NCI-H526 treated with DMSO at 0.1 percent for 48 hours (cell line): ENCODE measurements at regions not wholly inside any gene's neighbourhood (a gene's known extent, or its start where the extent isn't known, plus 50 kb on each side); places are given as distances from the start of the nearest gene placed in this dataset.

ENCODE experiments used
- DNase-seq: peaks from one replicate; lab custom pipeline; 2025; lab: John Stamatoyannopoulos, UW

GRCh38 chr2:172153156-172153555 lies 50.5 kb upstream of the DLX2 start:
- no peak for DNase-seq

DNA sequence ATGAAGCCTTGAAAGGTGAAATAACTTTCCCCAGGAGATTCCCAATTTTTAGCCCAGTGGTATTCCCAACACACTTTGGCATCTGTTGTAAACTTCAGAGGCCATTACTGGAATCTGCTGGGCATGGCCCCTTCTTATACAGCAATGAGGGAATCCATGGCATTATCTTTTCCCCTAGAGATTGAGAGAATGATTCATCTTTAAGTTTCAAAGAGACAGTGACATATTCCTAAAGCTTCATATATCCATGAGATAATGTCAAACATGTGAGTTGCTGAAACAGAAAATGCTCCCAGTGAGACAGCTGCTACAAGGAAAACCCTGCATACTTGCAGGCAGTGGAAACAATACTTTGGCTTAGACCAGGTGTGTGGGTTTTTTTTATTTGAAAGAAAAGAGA lies 51.1 kb upstream of the DLX2 start:
- no peak for DNase-seq

- DNase-seq = no peak
These were observed 53.1 kb upstream of the DLX2 start for GRCh38 chr2:172155752-172156151.

DNA sequence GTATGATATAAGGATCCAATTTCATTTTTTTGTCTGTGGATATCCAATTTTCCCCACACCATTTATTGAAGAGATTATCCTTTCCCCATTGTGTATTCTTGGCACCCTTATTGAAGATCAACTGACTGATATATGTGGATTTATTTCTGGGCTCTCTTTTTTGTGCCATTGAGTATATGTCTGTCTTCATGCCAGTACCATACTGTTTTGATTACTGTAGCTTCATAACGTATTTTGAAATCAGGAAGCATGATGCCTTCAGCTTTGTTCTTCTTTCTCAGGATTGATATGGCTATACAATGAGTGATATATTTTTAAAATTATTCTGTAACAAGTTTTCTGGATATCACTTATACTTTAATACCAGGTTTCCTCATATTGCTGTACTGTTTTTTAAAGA lies 58.1 kb upstream of the DLX2 start:
- DNase-seq = no peak

DNA sequence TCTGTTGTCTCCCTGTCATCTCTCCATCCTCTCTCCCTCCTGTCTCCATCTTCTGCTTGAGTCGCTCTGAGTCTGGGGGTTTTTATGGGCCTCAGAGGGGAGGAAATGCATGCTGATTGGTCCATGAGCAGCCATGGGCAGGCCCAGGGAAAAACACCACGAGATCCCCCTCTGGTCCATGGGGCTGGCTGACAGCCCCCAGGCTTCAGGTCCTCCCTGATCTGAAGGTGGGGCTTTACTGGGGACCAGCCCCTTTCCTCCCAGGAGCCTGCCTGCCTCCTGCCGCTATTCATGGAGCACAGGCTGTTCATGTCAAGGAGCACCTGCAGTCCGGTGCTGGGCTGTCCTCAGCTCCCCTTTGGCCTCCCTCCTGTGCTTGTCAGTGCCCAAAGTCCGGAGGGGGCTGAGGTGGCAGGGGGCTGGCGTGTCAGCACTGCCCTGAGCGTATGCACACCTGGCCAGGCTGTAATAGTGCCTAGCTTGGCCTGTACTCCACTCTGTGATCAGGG lies 59.6 kb upstream of the DLX2 start:
- no peak for DNase-seq

DNA sequence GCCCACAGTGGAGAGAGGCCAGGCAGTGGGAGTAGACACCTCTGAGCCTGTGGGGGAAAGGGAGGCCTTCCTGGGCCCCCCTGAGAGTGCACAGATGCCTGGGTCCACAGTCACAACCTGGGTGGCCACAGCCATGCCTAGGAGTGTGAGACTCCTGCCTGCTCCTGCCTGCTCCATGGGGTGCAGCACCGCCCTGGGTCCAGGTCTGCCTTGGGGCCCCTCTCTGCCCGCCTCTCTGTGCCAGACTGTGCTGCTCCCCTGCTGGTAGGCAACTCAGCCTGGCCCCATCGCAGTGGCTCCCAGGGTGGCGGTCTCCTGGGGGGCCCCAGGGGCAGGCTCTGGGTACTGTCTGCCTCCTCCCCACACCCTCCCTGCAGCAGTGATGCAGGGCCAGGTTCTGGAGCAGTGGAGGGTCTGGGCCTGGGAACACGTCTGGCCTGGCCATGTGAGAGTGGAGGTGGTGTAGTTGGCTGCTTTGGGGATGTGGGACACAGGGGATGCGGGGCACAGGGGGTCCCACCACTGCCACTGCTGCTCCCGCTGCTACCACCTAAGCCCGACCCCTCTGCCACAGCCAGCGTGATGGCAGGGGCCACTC lies 60.1 kb upstream of the DLX2 start:
- DNase-seq = no peak

DNA sequence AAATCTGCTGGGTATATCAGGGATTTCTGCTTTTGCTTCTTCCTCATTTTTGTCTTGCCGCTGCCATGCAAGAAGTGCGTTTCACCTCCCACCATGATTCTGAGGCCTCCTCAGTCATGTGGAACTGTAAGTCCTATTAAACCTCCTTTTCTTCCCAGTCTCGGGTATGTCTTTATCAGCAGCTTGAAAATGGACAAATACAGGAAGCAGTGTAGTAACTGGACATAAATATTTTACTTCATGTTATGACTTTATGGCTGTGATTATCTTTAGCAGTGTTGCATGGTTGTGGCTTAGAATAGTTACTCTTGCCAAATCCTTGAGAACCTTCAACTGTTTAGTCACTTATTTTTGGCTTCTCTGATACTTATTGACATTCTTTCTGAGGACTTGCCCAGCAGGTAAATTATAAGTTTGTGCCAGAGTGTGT lies 66.2 kb upstream of the DLX2 start:
- DNase-seq = no peak

GRCh38 chr2:172169611-172170010 lies 66.9 kb upstream of the DLX2 start:
- no peak for DNase-seq

DNA sequence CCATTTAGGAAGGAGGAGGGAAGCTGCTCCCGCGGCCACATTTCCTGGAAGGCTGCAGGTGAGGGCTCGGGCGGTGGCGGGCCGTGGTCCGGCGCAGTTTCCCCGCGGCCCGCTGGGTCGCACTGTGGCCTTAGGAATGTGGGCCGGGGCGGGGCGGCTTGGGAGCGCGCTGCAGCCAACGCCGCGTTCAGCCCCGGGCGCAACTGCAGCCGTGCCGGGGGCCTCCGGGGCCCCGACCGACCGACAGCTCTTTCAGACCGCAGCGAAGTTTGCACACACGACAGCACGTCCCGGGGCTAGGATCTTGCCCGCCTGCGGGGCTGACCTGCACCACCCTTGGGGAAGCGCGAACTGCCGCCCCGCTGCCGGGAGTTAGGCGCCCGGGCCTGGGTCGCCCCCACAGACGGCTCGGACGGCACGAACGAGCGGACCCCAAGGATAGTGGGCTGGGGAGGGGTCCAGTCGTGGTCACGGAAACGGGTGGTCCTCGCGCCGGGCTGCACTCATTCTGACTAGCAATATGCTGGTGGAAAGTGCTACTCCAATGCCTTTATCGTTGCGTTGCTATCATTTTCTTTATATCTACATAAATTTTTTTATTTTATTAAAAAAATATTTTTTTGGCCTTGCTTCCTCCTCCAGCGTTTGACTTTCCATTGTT lies 69.9 kb upstream of the DLX2 start:
- peak; percentile 73 for DNase-seq

GRCh38 chr2:172173174-172173706 lies 70.5 kb upstream of the DLX2 start:
- no peak for DNase-seq

- no peak for DNase-seq
These were observed 74.9 kb upstream of the DLX2 start for GRCh38 chr2:172177581-172177980.

DNA sequence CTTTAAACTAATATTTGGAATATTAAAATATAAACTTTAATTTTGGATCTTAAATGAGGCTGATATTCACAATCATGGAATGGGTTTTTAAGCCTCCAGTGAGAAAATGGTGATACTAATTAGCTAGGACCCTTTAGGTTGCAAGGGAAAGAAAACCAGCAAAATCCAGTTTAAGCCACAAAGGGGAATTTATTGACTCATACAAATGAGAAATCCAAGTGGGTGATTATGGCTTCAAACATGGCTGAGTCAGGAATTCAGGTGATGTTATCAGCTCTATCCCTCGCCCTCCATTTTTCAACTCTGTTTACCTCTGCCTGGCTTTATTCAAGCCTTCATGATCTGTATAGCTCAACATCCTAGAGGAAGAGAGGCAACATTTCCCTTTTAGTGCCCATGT lies 75.3 kb upstream of the DLX2 start:
- DNase-seq = peak; percentile 19

GRCh38 chr2:172179045-172179701 lies 76.5 kb upstream of the DLX2 start:
- no peak for DNase-seq

- DNase-seq = peak; percentile 31
These were observed 79.1 kb upstream of the DLX2 start for GRCh38 chr2:172181840-172182239.

DNA sequence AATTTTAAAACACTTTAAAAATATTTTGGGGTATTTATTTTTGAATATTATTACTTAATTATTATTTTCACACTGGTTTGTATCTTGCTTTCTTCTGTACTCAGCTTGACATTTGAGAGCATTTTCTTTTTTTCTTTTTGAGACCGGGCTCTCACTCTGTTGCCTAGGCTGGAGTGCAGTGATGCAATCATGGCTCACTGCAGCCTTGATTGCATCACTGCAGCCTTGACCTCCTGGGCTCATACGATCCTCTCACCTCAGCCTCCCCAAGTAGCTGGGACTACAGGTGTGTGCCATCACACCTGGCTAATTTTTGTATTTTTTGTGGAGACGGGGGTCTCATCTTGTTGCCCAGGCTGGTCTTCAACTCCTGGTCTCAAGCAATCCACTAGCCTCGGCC lies 79.9 kb upstream of the DLX2 start:
- DNase-seq = no peak

DNA sequence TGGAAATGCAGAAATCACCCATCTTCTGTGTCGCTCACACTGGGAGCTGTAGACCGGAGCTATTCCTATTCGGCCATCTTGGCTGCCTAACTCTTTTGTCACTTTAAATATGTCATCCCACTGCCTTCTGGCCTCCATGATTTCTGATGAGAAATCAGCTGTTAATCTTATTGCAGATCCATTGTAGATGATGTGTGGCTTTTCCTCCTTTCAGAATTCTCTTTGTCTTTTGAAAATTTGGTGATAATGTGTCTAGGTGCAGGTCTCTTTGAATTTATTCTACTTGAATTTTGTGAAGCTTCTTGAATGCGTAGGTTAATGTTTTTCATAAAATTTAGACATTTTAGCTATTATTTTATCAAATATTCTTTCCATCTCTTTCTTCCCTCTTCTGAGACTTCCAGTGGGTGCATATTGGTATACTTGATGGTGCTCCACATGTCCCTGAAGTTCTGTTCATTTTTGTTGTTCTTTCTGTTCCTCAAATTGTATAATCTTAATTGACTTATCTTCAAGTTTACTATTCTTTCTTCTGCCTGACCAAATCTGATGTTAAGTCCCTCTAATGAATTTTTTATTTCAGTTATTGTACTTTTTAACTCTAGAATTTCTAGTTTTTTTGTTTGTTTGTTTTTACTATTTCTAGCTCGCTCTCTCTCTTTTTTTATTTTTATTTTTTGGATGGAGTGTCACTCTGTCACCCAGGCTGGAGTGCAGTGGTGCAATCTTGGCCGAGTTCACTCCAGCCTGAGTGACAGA lies 90.8 kb upstream of the DLX2 start:
- no peak for DNase-seq

DNA sequence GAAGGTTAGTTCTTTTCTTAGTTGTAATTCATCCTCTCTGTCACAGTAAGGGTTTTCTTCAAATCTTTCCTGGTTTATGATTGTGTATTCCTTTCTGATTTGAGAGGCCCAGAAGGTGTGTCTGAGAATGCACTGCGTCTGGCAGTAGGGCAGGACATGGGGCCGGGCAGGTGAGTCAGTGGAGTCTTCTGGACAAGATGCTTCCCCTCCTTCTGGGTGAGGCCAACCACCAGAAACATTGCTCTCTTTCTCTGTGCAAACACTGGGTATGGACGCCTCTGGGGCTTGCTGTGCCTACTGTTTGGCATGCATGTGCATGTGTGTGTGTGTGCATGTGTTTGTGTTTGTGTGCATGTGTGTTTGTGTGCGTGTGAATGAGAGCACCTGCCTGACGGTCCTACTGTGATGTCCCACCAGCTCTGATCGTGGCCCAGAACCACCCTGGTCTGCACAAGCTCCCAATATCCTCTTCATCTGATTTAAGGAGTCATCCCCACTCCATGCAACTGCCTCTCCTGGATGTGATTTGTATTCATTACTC lies 93.2 kb upstream of the DLX2 start:
- DNase-seq = no peak

GRCh38 chr2:172196768-172197431 lies 94.2 kb upstream of the DLX2 start:
- DNase-seq = no peak

DNA sequence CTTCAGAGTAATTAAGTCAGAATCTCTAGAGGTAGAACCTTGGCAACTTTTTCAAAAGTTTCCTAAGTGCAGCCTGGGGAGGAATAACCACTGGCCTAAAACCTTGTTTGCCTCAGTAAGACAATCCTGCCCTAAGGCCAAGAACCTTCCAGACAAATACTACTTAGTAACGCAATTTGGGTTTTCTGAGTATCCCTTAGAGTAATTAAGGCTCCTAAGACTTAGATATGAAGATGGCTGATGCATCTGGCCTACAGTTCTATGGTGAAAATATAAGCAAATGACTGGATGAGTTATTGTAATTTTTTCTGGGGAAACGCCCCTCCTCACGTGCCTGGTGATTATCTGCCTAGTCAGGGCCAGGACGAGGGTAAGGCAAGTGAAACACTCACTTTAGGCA lies 95.7 kb upstream of the DLX2 start:
- no peak for DNase-seq

DNA sequence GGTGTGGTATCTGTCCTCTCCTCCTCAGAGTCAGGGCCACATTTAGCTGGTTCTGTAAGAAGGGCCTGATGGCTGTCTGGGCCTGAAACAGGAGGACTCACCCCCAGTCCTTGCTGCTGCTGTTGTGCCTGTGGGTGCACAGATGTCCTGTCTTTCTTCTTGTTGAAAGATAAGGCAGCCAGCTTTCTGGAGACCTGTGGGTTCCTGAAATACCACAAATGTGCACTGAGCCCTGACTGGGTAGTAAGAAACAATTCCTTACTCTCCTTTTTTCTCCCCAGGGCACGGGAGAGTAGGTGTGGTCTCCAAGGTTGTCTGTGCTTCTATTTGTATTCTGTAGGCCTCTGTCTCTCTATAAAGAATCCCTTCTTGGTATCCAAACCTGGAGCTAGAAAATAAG lies 96.2 kb upstream of the DLX2 start:
- no peak for DNase-seq

DNA sequence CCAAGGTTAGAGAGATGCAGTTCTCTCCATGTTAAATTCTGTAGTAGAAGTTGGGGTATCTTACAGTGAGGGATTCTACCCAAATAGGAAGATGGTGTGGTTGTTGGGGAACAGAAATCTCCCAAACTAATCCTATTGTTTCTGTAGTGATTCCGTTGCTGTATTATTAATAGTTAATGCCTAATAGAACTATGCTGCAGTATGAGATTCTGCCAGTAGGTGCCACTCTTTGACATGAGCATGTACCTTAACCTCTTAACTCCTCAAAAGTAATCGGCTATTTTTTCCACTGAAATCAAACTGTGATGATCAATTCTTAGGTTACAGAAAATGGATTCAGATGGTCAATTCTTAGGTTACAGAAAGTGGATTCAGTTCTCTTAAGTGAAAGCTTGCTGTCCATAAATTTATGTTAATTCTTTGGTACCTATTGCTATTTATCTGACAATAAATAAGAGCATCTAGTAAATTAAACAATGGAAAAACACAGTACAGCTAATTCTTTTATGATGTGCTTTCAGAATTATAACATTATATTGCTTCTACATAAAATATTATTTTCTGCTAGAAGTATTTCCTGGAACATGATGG lies 97.9 kb upstream of the DLX2 start:
- peak; percentile 32 for DNase-seq
